CD4-positive, CD25-positive, alpha-beta regulatory T cell (primary cell): ENCODE measurements at regions not wholly inside any gene's neighbourhood (a gene's known extent, or its start where the extent isn't known, plus 50 kb on each side); places are given as distances from the start of the nearest gene placed in this dataset.
"Not testable (repeated sequence)": the region's sequence is repeated elsewhere in the genome, so short reads cannot be mapped to it uniquely, and the experiment has no call there.

Experiments
- ATAC-seq, 2 donors: fragments of 150-1000 bp; cut with Tn5 transposase; one replicate each; pipeline ENCODE4 v1.10.0; 2021; ENCODE audit warnings: low read depth in 2 of 2, moderate number of reproducible peaks in 2 of 2, moderate library complexity in 1 of 2
- DNase-seq, 3 donors: peaks; one replicate each; pipeline versions ENCODE4 v3.0.0 to v3.0.0-alpha.2; 2012 to 2022; ENCODE audit warnings: mixed read lengths in 1 of 3
- H3K27ac ChIP-seq: one replicate; pipeline ENCODE4 v1.7.0; 2013; ENCODE audit warnings: mild to moderate bottlenecking, low read length; ENCODE audit not compliant: insufficient read depth, poor library complexity, severe bottlenecking
- H3K27me3 ChIP-seq: one replicate; pipeline ENCODE4 v1.7.0; 2013; ENCODE audit warnings: low read length; ENCODE audit not compliant: control insufficient read depth, insufficient read depth
- H3K36me3 ChIP-seq: one replicate; pipeline ENCODE4 v1.7.0; 2013; ENCODE audit warnings: mild to moderate bottlenecking, low read length, moderate library complexity; ENCODE audit not compliant: control insufficient read depth, insufficient read depth
- H3K4me1 ChIP-seq: 2 replicates; pipeline ENCODE4 v1.7.0; 2013; ENCODE audit warnings: mild to moderate bottlenecking, low read length; ENCODE audit not compliant: insufficient read depth, control insufficient read depth, poor library complexity, severe bottlenecking
- H3K4me3 ChIP-seq: one replicate; pipeline ENCODE4 v1.7.0; 2013; ENCODE audit warnings: low read depth, mild to moderate bottlenecking, low read length, moderate library complexity
- H3K9me3 ChIP-seq, 2 experiments: 1 replicate in 1 of 2; 2 replicates in 1 of 2; pipeline ENCODE4 v1.7.0; 2013; ENCODE audit warnings: low read length in 2 of 2, mild to moderate bottlenecking in 1 of 2, moderate library complexity in 1 of 2; ENCODE audit not compliant: control insufficient read depth in 2 of 2
- H3K27ac Mint-ChIP-seq, 3 donors: one replicate each; pipeline ENCODE4 v1.8.0; 2020 to 2022; ENCODE audit warnings: mild to moderate bottlenecking in 3 of 3, mixed read lengths in 3 of 3, moderate library complexity in 2 of 3
- H3K27me3 Mint-ChIP-seq: one replicate; pipeline ENCODE4 v1.8.0; 2022; ENCODE audit warnings: mild to moderate bottlenecking, mixed read lengths
- H3K36me3 Mint-ChIP-seq: one replicate; pipeline ENCODE4 v1.8.0; 2020; ENCODE audit warnings: mixed read lengths
- H3K4me1 Mint-ChIP-seq, 4 donors: one replicate each; pipeline ENCODE4 v1.8.0; 2020 to 2022; ENCODE audit warnings: mixed read lengths in 4 of 4, mild to moderate bottlenecking in 1 of 4
- H3K4me3 Mint-ChIP-seq, 4 donors: one replicate each; pipeline ENCODE4 v1.8.0; 2020 to 2022; ENCODE audit warnings: mild to moderate bottlenecking in 4 of 4, mixed read lengths in 4 of 4, moderate library complexity in 3 of 4
- H3K9me3 Mint-ChIP-seq, 7 donors: one replicate each; pipeline ENCODE4 v1.8.0; 2020 to 2022; ENCODE audit warnings: mixed read lengths in 7 of 7, mild to moderate bottlenecking in 3 of 7, moderate library complexity in 2 of 7

DNA sequence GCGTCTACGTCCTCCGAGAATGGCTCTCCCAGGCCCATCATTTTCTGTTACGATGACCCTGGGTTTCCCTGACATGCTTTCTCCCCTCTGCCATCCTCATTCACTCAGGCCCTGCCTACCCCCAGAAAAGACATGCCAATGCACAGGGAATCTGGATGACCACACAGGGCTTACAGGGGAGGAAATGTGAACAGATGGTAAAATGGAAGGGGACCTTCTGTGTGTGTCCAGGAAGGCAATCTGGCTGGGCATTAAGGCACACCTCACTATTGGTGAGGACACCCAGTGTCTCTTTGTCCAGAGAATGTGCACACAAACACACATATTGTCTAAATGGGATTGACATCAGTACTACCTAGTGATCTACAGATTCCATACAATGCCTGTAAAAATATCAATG, 769.9 kb upstream of the AMELY start:
- H3K9me3 ChIP-seq = no peaks in the 10 kb centered on the region
- no peak overlapping the region for H3K4me3 Mint-ChIP-seq
- H3K27ac ChIP-seq = no peak overlapping the region
- H3K36me3 ChIP-seq = no peaks in the 10 kb centered on the region
- ATAC-seq (no peak), DNase-seq (no peak)
- H3K4me3 ChIP-seq = no peak overlapping the region
- no peak overlapping the region for H3K27ac Mint-ChIP-seq
- no peaks in the 10 kb centered on the region for H3K4me1 ChIP-seq
- H3K36me3 Mint-ChIP-seq = no peaks in the 10 kb centered on the region
- H3K27me3 ChIP-seq = no peaks in the 10 kb centered on the region
- no peaks in the 10 kb centered on the region for H3K4me1 Mint-ChIP-seq
- no peaks in the 10 kb centered on the region for H3K27me3 Mint-ChIP-seq
- no peaks in the 10 kb centered on the region for H3K9me3 Mint-ChIP-seq

GRCh38 chrY:7674465-7674864, 762.9 kb upstream of the AMELY start:
- DNase-seq = no peak
- Histone ChIP-seq H3K9me3 (no peaks in the 10 kb centered on the region), H3K4me3 (no peak overlapping the region), H3K4me1 (no peaks in the 10 kb centered on the region), H3K27ac (no peak overlapping the region), H3K27me3 (no peaks in the 10 kb centered on the region), H3K36me3 (no peaks in the 10 kb centered on the region)
- Mint-ChIP-seq H3K4me3 (no peak overlapping the region), H3K27ac (no peak overlapping the region), H3K27me3 (peaks cover 4% of the 10 kb centered on the region), H3K4me1 (no peaks in the 10 kb centered on the region), H3K36me3 (no peaks in the 10 kb centered on the region), H3K9me3 (no peaks in the 10 kb centered on the region)
- no peak for ATAC-seq

DNA sequence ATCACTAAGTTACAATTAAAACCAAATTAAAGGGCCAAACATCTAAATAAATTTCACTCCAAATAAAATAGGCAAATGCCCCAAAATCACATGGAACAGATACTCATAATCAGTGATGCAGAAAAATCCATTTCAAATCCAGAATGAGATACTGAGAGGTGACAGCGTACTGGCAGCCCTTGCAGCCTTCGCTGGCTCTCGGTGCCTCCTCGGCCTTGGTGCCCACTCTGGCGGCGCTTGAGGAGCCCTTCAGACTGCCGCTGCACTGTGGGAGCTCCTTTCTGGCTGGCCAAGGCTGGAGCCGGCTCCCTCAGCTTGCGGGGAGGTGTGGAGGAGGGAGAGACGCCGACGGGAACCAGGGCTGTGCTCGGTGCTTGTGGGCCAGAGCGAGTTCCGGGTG, 761.2 kb upstream of the AMELY start:
- Histone ChIP-seq H3K9me3 (no peaks in the 10 kb centered on the region), H3K36me3 (no peaks in the 10 kb centered on the region), H3K4me1 (no peaks in the 10 kb centered on the region), H3K27ac (no peak overlapping the region), H3K4me3 (no peak overlapping the region), H3K27me3 (no peaks in the 10 kb centered on the region)
- Mint-ChIP-seq H3K9me3 (no peaks in the 10 kb centered on the region), H3K27me3 (peaks cover 4% of the 10 kb centered on the region), H3K4me1 (no peaks in the 10 kb centered on the region), H3K4me3 (no peak overlapping the region), H3K27ac (no peak overlapping the region), H3K36me3 (no peaks in the 10 kb centered on the region)
- ATAC-seq (no peak), DNase-seq (no peak)

DNA sequence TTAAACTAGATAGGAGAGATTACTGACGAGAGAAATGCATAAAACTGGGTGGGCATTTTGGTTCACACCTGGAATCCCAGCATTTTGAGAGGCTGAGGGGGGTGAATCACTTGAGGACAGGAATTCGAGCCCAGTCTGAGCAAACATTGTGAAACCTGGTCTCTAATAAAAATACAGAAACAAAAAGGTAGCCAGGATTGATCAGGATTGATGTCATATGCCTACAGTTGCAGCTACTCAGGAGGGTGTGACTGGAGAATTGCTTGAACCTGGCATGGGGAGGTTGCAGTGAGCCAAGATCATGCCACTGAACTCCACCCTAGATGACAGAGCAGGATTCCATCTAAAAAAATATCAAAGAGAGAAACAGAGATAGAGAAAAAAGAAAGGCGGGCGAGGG, 751.7 kb upstream of the AMELY start:
- H3K4me3 Mint-ChIP-seq = no peak overlapping the region
- Histone ChIP-seq H3K4me1 (no peaks in the 10 kb centered on the region), H3K9me3 (no peaks in the 10 kb centered on the region), H3K27me3 (no peaks in the 10 kb centered on the region), H3K36me3 (no peaks in the 10 kb centered on the region), H3K4me3 (no peak overlapping the region), H3K27ac (no peak overlapping the region)
- DNase-seq (no peak), ATAC-seq (no peak)
- H3K36me3 Mint-ChIP-seq = no peaks in the 10 kb centered on the region
- H3K27me3 Mint-ChIP-seq = no peaks in the 10 kb centered on the region
- no peaks in the 10 kb centered on the region for H3K4me1 Mint-ChIP-seq
- H3K9me3 Mint-ChIP-seq = no peaks in the 10 kb centered on the region
- no peak overlapping the region for H3K27ac Mint-ChIP-seq

DNA sequence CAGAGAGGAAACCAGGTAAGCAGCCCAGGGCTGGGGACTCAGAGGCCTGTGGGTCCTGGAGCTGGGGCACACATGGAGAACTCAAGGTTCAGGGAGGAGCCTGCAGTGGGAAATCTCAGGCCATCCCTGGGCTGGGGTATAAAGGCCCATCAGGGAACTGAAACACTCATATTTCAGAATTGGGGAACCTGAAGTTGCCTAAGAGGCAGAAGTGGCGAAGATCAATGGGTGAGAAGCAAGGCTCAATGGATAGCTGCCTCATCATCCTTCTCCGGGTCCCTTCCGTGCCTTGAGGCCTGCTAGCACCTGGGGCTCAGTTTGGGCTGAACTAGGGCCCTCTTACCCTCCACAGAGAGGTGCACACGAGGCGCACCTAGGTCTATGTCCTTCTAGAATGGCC, 747.5 kb upstream of the AMELY start:
- Mint-ChIP-seq H3K27ac (no peak overlapping the region), H3K27me3 (no peaks in the 10 kb centered on the region), H3K4me3 (no peak overlapping the region), H3K4me1 (no peaks in the 10 kb centered on the region), H3K9me3 (no peaks in the 10 kb centered on the region), H3K36me3 (no peaks in the 10 kb centered on the region)
- DNase-seq (no peak), ATAC-seq (no peak)
- no peaks in the 10 kb centered on the region for H3K36me3 ChIP-seq
- H3K27ac ChIP-seq = no peak overlapping the region
- H3K4me1 ChIP-seq = no peaks in the 10 kb centered on the region
- H3K27me3 ChIP-seq = no peaks in the 10 kb centered on the region
- no peak overlapping the region for H3K4me3 ChIP-seq
- H3K9me3 ChIP-seq = no peaks in the 10 kb centered on the region

DNA sequence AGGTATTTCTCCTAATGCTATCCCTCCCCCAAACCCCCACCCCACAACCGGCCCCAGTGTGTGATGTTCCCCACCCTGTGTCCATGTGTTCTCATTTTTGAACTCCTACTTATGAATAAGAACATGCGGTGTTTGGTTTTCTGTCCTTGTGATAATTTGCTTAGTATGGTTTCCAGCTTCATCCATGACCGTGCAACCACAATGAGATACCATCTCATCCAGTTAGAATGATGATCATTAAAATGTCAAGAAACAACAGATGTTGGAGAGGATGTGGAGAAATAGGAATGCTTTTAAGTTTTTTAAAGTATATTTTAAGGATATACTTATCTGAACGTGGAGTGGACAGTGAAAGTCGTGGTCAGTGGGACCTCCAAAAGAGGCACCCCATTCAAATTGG, 745.0 kb upstream of the AMELY start:
- Histone ChIP-seq H3K4me3 (no peak overlapping the region), H3K36me3 (no peaks in the 10 kb centered on the region), H3K27me3 (no peaks in the 10 kb centered on the region), H3K27ac (no peak overlapping the region), H3K9me3 (no peaks in the 10 kb centered on the region), H3K4me1 (no peaks in the 10 kb centered on the region)
- no peaks in the 10 kb centered on the region for H3K9me3 Mint-ChIP-seq
- DNase-seq (no peak), ATAC-seq (no peak)
- no peaks in the 10 kb centered on the region for H3K4me1 Mint-ChIP-seq
- H3K4me3 Mint-ChIP-seq = no peak overlapping the region
- no peaks in the 10 kb centered on the region for H3K27me3 Mint-ChIP-seq
- no peaks in the 10 kb centered on the region for H3K36me3 Mint-ChIP-seq
- no peak overlapping the region for H3K27ac Mint-ChIP-seq

DNA sequence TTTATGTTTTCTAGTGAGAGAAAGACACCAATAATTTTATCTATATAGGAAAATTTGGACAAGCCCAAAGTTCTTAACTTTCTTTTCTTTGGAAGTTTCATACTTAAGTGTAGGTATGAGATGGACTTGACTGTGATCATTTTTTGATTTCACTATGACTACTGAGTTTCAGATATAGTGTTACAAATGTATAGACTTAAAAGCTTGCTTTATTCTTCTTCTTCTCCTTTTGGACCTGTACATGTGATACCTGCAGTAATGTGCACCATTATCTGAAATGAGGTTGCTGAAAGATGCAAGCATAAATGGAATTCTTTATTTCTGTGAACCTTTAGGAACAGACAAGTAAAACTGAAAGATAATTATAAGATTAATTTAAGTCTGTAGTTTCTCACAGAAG, 743.4 kb upstream of the AMELY start:
- H3K4me3 ChIP-seq = no peak overlapping the region
- no peak overlapping the region for H3K4me3 Mint-ChIP-seq
- ATAC-seq (no peak), DNase-seq (no peak)
- no peaks in the 10 kb centered on the region for H3K27me3 ChIP-seq
- H3K9me3 ChIP-seq = no peaks in the 10 kb centered on the region
- no peaks in the 10 kb centered on the region for H3K27me3 Mint-ChIP-seq
- H3K27ac ChIP-seq = no peak overlapping the region
- H3K9me3 Mint-ChIP-seq = no peaks in the 10 kb centered on the region
- no peaks in the 10 kb centered on the region for H3K4me1 ChIP-seq
- H3K36me3 ChIP-seq = no peaks in the 10 kb centered on the region
- H3K27ac Mint-ChIP-seq = no peak overlapping the region
- no peaks in the 10 kb centered on the region for H3K4me1 Mint-ChIP-seq
- no peaks in the 10 kb centered on the region for H3K36me3 Mint-ChIP-seq

GRCh38 chrY:7649866-7650265, 738.3 kb upstream of the AMELY start:
- H3K27me3 ChIP-seq, H3K9me3 Mint-ChIP-seq, H3K4me3 Mint-ChIP-seq, H3K27ac ChIP-seq, H3K27me3 Mint-ChIP-seq, H3K36me3 ChIP-seq, DNase-seq, H3K9me3 ChIP-seq, H3K4me1 ChIP-seq, ATAC-seq, H3K4me3 ChIP-seq, H3K27ac Mint-ChIP-seq, H3K36me3 Mint-ChIP-seq, H3K4me1 Mint-ChIP-seq: not testable (repeated sequence)
